22Rv1 (cell line): ENCODE measurements at regions not wholly inside any gene's neighbourhood (a gene's known extent, or its start where the extent isn't known, plus 50 kb on each side); places are given as distances from the start of the nearest gene placed in this dataset.

ENCODE experiments used
- H3K27ac ChIP-seq: fragments of 450-650 bp; 2 replicates; pipeline ENCODE4 v1.5.1; 2017
- CTCF ChIP-seq: fragments of 450-650 bp; IDR thresholded peaks from 2 replicates; pipeline ENCODE4 v1.5.1; 2017; ENCODE audit warnings: mild to moderate bottlenecking
- ZFX ChIP-seq: fragments of 450-650 bp; IDR thresholded peaks from 2 replicates; pipeline ENCODE4 v1.6.1; 2017; ENCODE audit warnings: antibody characterized with exemption, borderline replicate concordance

GRCh38 chr16:86031141-86031678 is 132.2 kb downstream of the IRF8 start:
- TF ChIP-seq ZFX (no peak), CTCF (no peak)
- H3K27ac ChIP-seq, result no peak overlapping the region

GRCh38 chr16:86033016-86033474 is 134.1 kb downstream of the IRF8 start:
- no peak for TF ChIP-seq CTCF
- no peak for TF ChIP-seq ZFX
- H3K27ac ChIP-seq, result no peak overlapping the region

- no peak for TF ChIP-seq ZFX
- no peak for TF ChIP-seq CTCF
- H3K27ac ChIP-seq, result no peak overlapping the region
These were observed 135.0 kb downstream of the IRF8 start for GRCh38 chr16:86033971-86034370.

DNA sequence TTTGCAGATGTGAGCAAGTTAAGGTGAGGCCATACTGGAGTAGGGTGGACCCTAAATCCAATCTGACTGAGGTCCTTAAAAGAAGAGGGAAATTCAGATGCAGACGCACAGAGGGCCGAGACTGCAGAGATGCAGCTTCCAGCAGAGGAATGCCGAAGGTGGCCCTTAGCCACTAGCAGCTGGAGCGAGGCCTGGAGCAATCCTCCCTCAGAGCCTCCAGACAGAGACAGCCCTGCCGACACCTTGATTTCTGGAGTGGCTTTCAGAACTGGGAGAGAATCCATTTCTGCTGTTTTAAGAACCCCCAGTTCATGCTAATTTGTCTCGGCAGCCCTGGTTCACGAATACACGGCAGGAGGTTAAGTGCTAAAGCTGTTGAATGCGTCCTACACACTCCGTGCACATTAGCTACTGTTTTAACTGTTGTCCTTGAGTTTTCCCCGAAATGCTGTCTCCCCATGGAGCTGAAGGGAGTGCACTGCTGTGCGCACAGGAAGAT is 135.5 kb downstream of the IRF8 start:
- TF ChIP-seq ZFX (no peak), CTCF (no peak)
- no peak overlapping the region for H3K27ac ChIP-seq

GRCh38 chr16:86035906-86036305 is 136.9 kb downstream of the IRF8 start:
- no peak for TF ChIP-seq CTCF
- TF ChIP-seq ZFX, result no peak
- H3K27ac ChIP-seq, result no peak overlapping the region

DNA sequence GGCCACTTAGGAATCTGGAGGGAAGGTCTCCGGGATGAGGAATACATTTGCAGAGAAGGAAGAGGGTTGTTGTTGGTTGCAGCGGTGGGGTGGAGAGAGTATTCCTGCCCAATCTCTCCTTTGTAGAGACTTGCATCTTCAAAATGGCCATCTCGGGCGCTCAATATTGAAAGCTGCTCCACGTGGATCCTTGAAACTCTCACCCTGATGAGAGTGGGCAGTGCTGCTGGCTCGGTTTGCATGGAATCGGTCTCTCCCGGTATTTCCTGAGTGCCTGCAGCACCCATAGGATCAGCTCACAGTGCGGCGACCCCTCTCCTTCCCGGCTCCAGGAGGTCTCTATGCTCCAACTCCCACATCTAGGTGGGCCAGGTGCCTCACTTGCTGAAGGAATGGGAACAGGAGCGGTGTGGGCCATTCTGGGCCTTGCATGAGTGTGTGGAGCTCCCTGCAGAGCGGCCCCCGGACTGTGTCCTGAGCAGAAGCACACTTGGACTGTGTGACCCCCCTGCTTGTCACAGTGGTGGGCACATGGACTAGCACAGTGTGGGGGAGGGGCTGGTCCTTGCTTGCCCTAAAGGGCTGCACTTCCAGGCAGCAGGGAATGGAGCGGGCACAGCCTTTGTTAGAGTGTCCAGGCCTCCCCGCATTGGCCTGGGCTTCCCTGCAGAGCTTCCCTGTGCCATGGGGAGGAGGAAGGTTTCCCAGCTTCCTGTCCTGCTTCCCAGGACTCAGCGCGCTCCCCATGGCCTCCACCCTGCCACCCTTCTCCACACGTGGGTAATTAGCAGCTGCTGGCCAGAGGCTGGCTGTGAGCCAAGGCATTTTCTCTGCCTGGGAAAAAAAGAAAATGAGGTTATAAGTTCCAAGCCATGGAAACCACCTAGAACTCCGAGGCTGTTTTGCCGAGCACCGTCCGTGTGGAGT is 139.3 kb downstream of the IRF8 start:
- no peak overlapping the region for H3K27ac ChIP-seq
- TF ChIP-seq ZFX (no peak), CTCF (no peak)

GRCh38 chr16:86038926-86039310 is 140.0 kb downstream of the IRF8 start:
- no peak overlapping the region for H3K27ac ChIP-seq
- TF ChIP-seq CTCF (no peak), ZFX (no peak)
